Frontal cortex (tissue), 3 donors: ENCODE measurements at regions not wholly inside any gene's neighbourhood (a gene's known extent, or its start where the extent isn't known, plus 50 kb on each side); places are given as distances from the start of the nearest gene placed in this dataset.

Source experiments
- DNase-seq, 2 donors: peaks; one replicate each; pipeline ENCODE4 v3.0.0; 2012; ENCODE audit warnings: low spot score in 2 of 2
- FAIRE-seq: peaks from 2 replicates; lab custom pipeline; 2012; peaks lifted over from hg19 to GRCh38; lab: Jason Lieb, UNC
- donor health status: control.
- donor health status: control.
- donor health status: control.

DNA sequence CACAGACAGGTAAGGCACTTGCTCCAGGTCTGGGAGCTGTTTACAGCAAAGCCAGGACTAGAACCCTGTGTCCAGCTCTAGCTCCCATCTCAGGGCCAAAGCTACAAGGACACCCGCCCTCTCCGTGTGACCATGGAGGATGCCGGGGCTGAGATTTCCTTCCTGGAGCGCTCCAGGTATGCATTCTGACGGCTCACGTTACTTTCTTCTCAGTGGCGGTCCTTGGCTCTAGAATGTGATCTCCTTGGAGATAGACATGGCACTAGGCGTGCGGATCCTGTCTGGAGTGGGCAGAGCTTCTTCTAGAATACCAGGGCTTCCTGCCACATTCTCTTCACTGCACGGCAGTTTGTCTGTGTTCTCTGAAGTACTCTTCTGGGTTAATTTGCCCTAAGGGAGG, 185.7 kb downstream of the OPA1 start:
- FAIRE-seq (no peak), DNase-seq (no peak)

DNA sequence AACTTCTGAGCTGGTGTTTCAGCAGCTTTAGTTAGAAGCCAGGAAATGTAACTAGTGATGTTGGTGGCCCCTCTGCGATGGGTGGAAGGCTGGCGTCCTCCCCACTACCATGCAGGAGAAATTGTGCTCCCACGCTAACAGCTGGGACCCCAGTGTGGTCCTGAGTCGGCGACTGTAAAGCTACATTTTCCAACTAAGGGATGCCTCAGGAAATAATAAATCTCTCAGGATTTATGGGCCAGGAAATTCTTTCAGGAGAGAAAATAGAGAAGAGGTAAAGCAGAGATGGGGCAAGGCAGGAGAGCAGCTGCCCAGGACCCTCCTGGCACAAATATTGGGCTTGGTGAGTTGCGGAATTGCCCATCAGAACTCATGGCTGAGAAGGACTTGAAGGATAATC, 186.9 kb downstream of the OPA1 start:
- FAIRE-seq (no peak), DNase-seq (no peak)

DNA sequence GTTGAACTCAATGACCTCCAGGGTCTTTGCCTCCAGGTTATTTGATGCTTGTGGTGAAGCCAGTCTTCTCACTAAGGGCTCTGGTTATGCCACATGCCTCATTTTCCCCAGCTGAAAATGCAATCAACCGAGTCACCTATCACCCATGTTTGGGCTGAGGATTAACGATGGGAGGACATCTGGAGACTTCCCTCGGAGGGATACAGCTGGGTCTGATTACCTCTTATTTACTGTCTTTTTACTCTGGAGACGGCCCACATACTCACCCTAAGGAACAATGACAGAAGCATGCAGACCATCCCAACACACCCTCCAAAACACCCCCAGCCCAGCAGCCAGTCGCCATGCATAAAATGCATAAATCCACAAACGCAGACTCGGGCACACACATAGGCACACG, 187.4 kb downstream of the OPA1 start:
- FAIRE-seq, result no peak
- no peak for DNase-seq

DNA sequence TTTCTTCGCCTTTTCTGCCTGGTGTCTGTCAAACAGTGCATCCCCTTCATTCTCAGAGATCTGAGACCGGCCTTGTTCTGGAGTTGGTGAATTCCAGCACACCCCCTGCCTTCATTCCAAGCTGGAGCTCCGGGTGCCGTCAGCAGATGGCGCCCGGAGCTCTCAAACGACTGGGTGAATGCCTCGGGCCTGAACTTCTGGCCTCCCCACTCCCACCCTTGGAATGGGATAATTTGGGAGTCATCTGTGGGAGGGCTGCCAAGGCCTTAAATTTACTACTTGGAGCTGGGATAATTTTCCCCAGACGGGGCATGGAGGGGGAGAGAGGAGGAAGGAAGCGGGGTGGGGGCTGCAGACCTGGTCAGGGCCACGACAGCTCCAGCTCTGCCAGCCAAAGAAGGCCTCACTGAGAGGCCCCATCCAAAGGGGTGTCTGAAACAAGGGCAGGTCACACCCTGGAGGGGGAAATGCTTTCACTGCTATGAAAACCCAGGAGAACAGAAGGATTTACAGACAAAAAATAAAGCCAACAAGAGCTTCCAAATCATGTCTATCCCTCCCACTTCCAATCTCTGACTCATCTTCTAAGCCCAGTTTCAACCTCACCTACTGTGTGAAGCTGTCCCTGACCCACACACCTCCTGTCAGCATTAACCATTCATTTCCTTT, 187.9 kb downstream of the OPA1 start:
- no peak for FAIRE-seq
- DNase-seq, result peak; percentile 52 to 76

DNA sequence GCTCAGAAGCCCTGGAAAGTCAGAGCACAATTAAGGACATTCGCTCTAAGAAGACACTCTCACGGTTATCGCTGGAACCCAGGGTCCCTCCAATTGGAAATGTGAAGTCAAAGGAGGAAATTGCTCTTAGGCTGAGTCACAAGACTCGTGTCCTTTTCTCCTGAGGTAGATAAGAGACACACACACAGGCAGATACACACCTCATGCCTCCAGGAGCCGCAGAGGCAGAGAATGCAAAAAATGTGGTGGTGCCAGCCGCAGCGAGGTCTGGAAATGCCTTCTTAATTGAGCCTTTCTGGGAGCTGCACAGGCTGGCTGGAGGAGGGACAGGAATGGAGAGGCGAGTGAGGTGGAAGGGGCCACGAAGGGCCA, 189.3 kb downstream of the OPA1 start:
- no peak for FAIRE-seq
- DNase-seq, result no peak

DNA sequence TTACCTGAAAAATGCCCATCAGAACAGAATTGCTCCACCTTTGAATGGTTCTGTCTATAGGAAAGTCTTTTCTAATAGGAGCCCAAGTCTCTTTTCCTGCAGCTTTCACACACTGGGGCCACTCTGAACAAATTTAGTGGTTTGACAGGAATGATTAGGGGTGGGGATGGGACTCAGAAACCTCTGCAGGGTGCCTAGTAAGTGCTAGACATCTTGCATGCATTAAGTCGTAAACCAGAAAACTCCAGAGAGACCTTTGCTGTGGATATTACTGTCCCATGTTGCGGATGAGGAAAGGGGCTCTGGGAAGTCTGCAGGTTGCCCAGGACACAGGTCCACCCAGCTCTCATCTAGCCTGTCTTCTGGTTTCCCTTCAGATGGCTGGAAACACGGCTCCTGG, 189.7 kb downstream of the OPA1 start:
- DNase-seq, result no peak
- no peak for FAIRE-seq

DNA sequence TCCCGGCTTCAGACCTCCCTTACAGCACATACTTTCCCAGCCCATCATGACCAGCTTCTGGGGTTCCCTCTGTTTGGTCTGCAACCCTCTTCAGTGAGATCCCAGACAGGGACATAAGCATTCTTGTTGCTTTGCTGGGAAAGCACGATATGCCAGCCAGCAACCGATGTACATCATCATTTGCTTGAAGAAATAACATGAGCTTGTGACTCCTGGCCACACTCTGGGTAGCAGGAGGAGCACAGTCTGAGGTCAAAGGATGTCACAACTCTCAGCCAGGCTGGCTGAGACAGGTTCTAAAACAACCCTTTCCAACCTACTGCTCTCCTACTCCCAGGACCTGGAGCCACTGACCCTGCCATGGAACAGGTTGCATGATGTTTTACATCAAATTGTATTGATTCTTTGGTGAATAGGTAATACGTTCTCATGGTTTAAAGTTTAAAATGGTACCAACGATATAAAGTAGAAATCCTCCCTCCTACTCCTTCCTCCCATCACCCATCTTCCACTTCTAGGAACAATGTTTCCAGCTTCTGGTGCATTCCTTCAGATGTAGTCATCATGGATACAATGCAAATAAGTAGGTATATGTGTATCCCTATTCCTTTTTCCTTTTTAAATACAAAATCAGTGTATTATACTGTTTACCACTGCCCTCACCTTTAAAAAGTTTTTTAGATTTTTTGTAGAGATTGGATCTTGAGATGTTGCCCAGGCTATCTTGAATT, 190.3 kb downstream of the OPA1 start:
- DNase-seq (no peak), FAIRE-seq (no peak)

DNA sequence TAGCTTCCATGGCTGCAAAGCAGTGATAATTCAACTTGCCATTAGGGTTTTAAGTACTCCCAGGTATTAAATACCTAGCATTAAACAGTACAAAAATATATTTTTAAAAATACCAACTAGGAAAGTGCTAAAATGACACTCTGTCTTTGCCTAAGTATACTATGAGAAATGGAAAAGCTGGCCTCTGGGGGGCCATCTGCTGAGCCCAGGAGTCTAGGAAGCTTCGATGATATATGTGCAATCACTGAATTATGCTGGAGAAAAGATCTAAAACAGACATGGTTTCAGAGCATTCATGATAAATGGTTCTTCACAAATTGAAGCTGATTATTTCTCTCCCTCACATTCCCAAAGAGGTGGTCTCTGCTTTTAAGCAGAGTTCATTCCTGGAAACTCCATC, 191.8 kb downstream of the OPA1 start:
- no peak for DNase-seq

DNA sequence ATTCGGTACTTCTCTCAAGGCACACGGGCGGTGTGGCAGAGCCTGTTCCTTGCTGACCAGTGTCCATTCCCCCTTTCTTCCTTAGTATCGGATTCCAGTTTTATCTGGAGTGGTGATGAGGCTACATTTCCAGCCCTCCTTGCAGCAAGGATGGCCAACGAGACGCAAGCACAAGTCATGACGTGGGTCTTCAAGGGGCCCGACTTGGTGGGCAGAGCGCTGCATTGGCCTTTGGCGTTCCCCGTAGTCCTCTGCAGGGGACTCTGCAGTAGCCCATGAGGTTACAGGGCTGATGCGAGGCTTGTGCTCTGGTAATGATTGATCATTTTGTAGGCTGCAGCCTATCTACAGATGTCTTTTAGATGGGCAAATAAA, 194.5 kb downstream of the OPA1 start:
- FAIRE-seq (no peak), DNase-seq (no peak)

More for the DNA sequence above, 191.8 kb downstream of the OPA1 start:
- no peak for FAIRE-seq

DNA sequence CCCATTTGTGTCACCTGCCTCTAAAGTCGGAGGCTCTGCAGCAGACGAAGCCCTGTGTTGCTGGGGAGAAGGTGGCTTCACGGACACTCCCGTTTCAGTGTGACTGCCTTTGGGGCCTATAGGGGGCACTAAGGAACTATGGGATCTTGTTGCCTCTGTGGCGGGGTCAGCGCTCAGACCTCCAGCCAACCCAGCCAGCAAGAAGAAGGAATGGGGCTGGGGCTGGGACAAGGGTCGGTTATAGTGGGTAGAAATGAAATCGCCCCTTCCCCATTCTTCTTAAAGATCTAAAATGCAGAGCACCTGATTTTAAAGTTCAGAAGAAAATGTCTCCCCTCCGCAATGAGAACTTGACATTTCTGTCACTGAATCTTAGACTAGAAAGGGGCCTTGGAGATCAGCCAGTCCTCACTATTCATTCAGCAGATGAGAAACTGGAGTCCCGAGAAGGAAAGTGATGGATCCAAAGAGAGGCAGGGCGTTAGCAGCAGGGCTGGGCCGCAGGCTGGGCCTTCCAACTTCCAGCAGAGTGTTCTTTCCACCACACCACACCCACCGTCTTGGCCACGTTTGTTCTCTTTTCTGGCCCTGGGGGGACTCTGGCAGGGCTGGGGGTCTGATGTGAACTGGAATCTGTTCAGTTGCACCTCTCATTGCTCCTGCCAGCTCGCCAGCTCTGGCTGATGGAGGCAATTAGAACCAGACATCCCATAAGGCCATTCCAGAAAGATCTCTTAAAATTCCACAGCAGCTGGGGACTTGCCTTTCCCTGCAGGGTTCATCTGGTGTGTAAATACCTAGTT, 195.4 kb downstream of the OPA1 start:
- FAIRE-seq (no peak), DNase-seq (peak; percentile 44 to 80)

DNA sequence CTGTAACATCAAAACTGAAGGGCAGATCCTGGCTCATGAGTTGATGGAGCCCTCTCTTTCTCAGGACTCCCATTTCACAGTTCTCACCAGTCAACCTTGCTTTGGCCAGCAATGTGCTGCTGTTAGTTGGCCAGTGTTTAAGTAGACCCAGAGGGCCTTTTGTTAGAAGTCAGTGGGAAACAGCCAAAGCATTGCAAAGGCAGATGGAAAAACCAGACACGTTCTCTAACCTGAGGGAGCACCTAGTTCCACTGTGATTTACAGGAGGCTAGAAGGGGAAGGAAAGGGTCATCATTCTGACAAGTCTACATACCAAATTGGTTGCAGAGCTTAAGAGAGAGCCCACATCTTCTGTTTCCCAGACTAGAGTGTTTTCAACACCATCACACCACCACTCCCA, 196.4 kb downstream of the OPA1 start:
- FAIRE-seq, result no peak

DNA sequence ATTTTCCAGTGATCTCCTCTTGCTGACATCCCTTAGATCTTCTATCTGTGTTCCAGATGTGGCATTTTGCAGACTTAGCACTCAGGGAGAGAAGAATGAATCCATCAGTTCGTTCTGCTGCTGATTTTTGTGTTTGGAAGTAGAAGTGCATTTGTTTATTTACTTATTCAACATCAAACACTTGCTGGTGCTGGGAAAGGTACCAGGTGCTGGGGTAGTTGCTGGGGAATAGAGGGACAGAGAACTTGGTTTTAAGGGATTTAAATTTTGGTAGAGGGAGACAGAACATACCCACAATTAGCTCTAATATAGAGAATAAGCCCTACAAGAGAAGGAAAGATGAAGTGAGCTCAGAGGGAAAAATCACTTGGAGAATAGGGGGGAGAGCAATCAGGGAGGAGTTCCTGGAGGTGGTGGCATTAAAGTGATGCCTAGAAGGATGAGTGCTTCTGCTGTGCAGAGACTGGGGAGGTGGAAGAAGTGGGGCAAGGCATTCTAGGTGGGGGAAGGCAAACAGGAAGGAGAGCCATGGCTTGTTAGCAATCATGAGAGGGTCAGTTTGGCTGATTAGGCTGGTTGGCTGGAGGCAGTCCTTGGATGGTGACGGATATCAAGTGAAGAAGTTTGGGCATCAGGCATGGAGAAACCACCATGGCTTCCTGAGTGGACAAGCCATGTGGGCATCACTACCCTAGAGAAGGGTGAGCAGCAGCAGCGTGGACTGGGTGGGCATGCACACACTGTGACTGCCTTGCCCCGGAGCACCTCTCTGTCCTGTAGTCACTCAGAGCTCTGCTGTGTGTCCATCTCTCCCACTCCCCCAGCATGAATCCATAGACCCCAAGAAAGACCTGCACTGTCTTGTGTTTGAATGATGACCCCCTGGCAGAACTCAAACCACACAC, 197.3 kb downstream of the OPA1 start:
- no peak for FAIRE-seq

More for the DNA sequence above, 196.4 kb downstream of the OPA1 start:
- no peak for DNase-seq

DNA sequence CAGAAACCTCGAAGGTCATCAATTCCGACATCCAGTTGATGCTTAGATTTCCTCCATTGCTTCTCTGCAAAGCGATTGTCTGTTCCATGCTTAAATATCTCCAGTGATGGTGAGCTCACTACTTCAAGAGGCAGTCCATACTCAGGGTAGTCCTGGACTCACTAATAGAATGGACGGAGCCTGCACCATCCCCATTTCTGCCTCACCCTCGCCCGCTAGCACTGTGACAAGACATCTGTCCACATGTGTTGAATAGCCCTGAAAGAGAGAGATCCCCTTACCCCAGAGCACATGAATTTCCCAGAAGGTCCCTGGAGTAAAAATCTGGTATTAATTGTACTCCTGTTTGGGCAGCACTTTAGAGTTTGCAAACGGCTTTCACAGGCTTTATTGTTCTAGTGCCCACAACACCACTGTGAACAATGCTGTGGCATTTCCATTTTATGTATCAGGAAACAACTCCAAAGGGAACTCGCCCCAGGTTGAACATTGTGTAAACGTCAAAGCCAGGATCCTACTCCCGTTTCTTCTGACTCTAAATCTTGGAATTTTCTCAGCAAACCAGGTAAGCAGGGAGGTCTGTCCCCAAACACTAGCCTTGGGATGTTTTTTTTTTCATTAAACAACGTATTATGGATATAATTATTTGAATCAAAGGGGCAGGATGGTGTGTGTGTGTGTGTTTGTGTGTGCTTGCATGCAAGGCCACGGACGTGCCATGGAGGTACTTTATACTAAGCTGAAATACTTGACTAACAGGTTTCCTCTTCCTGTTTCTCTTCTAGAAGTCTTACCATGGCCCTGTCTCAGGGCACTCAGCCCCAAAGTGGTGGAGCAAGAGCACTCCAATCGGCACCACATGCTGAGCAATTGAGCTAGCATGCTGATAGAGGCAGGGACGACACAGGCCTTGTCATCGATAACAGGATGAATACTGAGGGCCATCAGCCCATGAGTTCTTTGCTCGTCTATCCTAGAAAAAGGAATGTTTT, 198.3 kb downstream of the OPA1 start:
- FAIRE-seq (no peak), DNase-seq (no peak)

More for the DNA sequence above, 197.3 kb downstream of the OPA1 start:
- DNase-seq, result no peak

DNA sequence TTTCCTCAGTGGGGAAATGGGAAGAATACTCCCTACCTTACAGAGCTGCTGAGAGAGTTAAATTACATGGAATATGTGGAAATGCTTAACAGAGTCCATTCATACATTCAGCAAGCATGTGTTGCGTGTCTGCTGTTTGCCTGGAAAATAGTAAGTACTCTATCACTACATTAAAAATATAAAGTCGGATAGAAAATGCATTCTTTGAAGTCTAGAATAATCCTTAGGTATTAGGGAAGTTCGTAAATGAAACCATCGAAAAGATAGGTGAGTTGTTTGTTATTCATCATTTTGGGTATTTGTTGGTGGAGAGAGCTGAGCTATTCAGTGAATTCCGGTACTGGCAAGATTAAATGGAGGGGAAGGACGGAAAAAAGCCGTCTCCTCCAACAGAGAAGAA, 200.1 kb downstream of the OPA1 start:
- FAIRE-seq (no peak), DNase-seq (no peak)

DNA sequence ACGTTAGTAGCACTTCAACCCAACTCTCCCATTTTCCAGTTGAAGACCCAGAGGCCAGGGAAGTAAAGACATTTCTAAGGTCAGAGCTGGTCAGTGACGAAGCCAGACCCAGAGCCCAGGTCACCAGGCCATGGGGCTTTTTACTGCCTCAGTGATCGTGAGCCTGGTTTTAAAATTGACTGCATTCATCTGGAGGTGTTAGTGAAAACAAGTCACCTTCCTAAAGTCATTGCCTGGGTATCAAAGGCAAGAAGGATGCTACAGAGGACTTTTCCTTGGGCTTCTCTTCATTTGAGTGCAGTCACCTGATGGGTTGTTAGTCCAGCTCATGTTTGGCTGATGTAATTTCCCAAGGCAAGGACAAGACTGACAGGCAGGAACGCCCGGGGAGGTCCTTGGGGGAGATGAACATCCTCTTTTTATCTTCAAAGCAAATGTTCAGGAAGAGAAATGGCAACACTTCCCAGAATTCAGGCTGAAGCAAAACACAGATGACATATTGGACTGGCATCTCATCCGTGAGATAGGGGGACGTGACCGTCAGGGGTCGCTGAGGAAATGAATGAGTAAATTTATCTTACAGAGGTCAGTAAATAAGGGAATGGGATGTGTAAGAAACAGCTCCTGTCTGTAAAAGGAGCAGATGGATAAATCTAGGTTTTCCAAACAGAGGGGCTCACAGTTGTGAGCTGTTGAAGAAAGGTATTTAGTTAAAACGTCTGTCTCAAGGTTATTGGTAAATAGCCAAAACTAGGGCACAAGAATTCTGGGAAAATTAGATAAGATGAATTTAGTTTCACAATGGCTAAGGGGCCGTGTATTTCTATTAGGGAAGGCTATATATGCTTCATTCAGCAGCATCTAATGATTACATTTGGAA, 201.2 kb downstream of the OPA1 start:
- no peak for DNase-seq
- FAIRE-seq, result no peak

DNA sequence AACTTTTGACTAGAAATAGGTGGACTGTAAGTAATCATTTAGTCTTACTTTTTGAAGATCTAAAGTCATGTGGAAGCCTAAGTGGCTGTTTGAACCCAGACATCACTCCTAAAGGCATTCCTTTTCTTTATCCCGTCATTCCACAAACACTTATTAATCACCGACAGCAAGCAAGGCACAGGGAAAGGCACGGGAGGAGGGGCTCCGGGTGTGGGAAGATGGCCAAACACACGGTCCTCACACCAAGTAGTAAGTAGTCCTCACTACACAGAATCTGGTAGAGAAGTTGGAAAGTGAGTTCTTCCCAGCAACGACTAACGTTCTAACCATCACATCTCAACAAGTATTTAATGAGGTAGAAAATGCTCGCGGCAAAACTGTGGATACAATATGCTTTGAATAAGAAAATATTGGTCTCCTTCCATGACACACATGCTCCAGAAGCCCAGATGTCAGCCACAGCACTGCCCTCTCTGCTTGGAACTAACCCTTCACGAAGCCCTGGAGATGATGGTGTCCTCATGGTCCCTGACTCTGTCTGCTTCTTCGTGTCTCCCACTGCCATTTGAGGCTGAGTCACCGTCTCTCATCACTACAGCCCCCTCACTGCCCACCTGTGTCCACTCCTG, 202.2 kb downstream of the OPA1 start:
- FAIRE-seq (no peak), DNase-seq (no peak)

DNA sequence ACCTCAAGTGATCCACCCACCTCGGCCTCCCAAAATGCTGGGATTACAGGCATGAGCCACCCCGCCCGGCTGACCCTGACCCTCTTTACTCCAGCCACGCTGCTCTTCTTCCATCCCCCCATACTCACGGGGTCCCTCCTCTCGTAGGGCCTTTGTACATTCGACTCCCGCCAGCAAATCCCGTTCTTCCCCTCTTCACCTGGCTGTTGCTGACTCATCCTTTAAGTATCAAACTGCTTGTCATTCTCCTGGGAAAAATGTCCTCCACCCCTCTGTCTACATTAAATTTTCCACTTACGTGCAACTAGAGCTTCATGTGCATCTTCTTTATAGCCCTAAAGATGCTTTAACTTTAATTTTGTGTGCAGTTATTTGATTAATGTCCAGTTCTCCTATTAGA, 203.1 kb downstream of the OPA1 start:
- DNase-seq (no peak), FAIRE-seq (no peak)
